ACC112 (cell line): ENCODE measurements at regions not wholly inside any gene's neighbourhood (a gene's known extent, or its start where the extent isn't known, plus 50 kb on each side); places are given as distances from the start of the nearest gene placed in this dataset.
"Not testable (repeated sequence)": the region's sequence is repeated elsewhere in the genome, so short reads cannot be mapped to it uniquely, and the experiment has no call there.

Source experiments
- H2AFZ ChIP-seq: fragments of 200-600 bp; sonication (generic); one replicate; pipeline ENCODE4 v1.6.0; 2017; ENCODE audit warnings: antibody characterized with exemption, low read length; ENCODE audit not compliant: unreplicated experiment
- H3K27ac ChIP-seq: fragments of 200-600 bp; sonication (generic); 2 replicates; pipeline ENCODE4 v1.5.1; 2014; ENCODE audit warnings: low read depth, mild to moderate bottlenecking, antibody characterized with exemption, low read length, moderate library complexity
- H3K27me3 ChIP-seq: fragments of 200-600 bp; sonication (generic); 2 replicates; pipeline ENCODE4 v1.6.1; 2014; ENCODE audit warnings: mild to moderate bottlenecking, antibody characterized with exemption, low read length, moderate library complexity, mixed read lengths; ENCODE audit not compliant: insufficient read depth
- H3K36me3 ChIP-seq: fragments of 200-600 bp; sonication (generic); 2 replicates; pipeline ENCODE4 v1.6.1; 2016; ENCODE audit warnings: mild to moderate bottlenecking, antibody characterized with exemption, low read length, moderate library complexity, mixed read lengths; ENCODE audit not compliant: insufficient read depth
- H3K4me1 ChIP-seq: fragments of 200-600 bp; sonication (generic); one replicate; pipeline ENCODE4 v1.6.1; 2016; ENCODE audit warnings: low read length, mixed read lengths; ENCODE audit not compliant: insufficient read depth, unreplicated experiment, control insufficient read depth
- H3K4me3 ChIP-seq: fragments of 200-600 bp; sonication (generic); 2 replicates; pipeline ENCODE4 v1.5.1; 2014; ENCODE audit warnings: mild to moderate bottlenecking, low read depth, low read length
- H3K79me2 ChIP-seq: fragments of 200-600 bp; sonication (generic); one replicate; pipeline ENCODE4 v1.6.0; 2016; ENCODE audit warnings: low read length; ENCODE audit not compliant: control insufficient read depth, unreplicated experiment, insufficient read depth

DNA sequence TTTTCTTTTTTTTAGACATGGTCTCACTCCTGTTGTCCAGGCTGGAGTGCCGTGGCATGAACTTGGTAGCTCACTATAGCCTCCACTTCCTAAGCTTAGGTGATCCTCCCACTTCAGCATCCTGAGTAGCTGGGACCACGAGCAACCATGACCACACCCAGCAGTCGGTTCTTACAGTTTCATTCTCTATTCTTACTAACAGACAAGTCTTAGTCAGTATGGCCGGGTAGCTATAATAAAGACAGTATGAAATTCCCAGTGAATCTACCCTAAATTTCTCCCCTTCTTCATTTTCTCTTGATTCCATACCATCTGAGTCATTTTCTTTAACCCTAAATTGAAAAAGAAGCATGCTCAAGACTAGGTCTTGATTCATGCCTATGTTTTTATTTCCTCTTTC lies 775.3 kb upstream of the NRXN1 start:
- H3K4me3 ChIP-seq: no peak overlapping the region
- peaks cover 7% of the 10 kb centered on the region for H3K4me1 ChIP-seq
- H2AFZ ChIP-seq: no peak overlapping the region
- no peak overlapping the region for H3K27ac ChIP-seq
- no peaks in the 10 kb centered on the region for H3K27me3 ChIP-seq
- H3K36me3 ChIP-seq: no peaks in the 10 kb centered on the region
- H3K79me2 ChIP-seq: no peaks in the 10 kb centered on the region

DNA sequence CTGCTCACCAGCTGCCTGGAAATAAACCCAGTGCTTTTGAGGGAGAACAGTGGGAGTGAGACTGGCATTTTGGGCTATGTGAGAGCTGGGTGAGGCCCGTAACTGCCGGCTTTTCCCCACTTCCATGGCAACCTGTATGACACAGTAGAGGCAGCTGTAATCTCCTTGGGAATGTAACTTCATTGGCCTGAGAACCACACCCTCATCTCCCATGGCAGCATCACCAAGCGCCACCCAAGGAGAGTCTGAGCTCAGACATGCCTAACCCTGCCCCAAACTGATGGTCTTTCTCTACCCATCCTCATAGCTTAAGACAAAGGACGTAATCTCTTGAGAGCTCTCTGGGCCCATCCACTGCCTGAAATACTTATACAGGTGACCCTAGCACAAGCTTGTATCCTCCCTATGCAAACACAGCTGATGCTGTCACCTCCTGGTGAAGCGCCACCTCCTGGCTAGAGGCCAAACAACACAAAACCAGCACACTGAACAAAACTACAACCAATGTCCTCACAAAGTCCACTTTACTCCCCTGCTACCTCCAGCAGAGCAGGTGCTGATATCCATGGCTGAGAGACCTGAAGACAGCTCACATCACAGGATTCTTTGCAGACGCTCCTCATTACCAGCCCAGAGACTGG lies 763.4 kb upstream of the NRXN1 start:
- Histone ChIP-seq H3K27ac (no peak overlapping the region), H2AFZ (no peak overlapping the region), H3K79me2 (no peaks in the 10 kb centered on the region), H3K4me3 (no peak overlapping the region), H3K4me1 (no peaks in the 10 kb centered on the region), H3K27me3 (no peaks in the 10 kb centered on the region), H3K36me3 (no peaks in the 10 kb centered on the region)

DNA sequence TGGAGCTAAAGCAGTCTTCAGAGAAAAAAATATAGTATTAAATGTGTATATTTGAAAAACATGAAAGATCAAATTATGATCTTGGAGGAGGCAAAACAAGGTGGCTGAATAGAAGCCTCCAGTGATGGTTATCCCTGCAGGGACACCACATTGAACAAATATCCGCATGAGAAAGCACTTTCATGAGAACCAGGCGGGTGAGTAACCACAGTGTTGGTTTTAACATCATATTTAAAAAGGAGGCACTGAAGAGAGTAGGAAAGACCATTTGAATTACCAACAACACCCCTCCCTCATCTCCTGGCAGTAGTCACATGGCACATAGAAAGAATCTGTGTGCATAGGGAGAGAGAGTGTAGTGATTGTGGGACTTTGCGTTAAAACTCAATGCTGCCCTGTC lies 759.6 kb upstream of the NRXN1 start:
- no peaks in the 10 kb centered on the region for H3K36me3 ChIP-seq
- H2AFZ ChIP-seq: no peak overlapping the region
- H3K27me3 ChIP-seq: no peaks in the 10 kb centered on the region
- H3K4me1 ChIP-seq: no peaks in the 10 kb centered on the region
- no peak overlapping the region for H3K27ac ChIP-seq
- H3K4me3 ChIP-seq: no peak overlapping the region
- H3K79me2 ChIP-seq: no peaks in the 10 kb centered on the region

DNA sequence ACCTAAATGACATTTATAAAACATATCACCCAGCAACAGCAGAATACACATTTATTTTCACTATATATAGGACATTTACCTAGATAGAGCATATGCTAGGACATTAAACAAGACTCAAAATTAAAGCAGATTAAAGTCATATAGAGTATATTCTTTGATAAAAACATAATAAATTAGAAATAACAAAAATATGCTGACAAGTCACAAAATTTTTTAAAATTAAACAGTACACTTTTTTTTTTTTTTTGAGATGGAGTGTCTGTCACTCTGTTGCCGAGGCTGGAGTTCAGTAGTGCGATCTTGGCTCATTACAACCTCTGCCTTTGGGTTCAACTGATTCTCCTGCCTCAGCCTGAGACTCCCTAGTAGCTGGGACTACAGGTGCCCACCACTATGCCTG lies 758.9 kb upstream of the NRXN1 start:
- Histone ChIP-seq H3K36me3 (no peaks in the 10 kb centered on the region), H3K4me3 (no peak overlapping the region), H3K27me3 (no peaks in the 10 kb centered on the region), H3K79me2 (no peaks in the 10 kb centered on the region), H3K4me1 (no peaks in the 10 kb centered on the region), H3K27ac (no peak overlapping the region), H2AFZ (no peak overlapping the region)

DNA sequence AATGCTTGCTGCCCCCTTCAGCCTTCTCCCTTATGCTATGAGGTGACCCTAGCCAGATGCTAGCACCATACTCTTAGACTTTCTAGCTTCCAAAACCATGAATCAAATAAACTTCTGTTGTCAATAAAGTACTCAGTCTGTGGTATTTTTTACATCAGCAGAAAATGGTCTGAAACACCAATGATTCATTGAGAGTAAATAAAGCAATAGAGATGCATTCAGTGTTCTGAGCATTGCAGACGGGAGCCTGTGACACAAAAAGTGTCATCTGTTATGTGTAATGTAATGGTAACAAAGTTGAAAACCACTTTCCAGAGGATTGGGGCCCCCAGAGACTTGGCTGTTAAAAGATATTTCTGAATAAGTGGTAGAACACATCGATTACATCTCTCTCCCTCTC lies 758.0 kb upstream of the NRXN1 start:
- H3K4me3 ChIP-seq: no peak overlapping the region
- no peaks in the 10 kb centered on the region for H3K36me3 ChIP-seq
- H3K4me1 ChIP-seq: no peaks in the 10 kb centered on the region
- H2AFZ ChIP-seq: peak overlapping the region; percentile 56
- H3K27ac ChIP-seq: no peak overlapping the region
- no peaks in the 10 kb centered on the region for H3K79me2 ChIP-seq
- H3K27me3 ChIP-seq: no peaks in the 10 kb centered on the region

DNA sequence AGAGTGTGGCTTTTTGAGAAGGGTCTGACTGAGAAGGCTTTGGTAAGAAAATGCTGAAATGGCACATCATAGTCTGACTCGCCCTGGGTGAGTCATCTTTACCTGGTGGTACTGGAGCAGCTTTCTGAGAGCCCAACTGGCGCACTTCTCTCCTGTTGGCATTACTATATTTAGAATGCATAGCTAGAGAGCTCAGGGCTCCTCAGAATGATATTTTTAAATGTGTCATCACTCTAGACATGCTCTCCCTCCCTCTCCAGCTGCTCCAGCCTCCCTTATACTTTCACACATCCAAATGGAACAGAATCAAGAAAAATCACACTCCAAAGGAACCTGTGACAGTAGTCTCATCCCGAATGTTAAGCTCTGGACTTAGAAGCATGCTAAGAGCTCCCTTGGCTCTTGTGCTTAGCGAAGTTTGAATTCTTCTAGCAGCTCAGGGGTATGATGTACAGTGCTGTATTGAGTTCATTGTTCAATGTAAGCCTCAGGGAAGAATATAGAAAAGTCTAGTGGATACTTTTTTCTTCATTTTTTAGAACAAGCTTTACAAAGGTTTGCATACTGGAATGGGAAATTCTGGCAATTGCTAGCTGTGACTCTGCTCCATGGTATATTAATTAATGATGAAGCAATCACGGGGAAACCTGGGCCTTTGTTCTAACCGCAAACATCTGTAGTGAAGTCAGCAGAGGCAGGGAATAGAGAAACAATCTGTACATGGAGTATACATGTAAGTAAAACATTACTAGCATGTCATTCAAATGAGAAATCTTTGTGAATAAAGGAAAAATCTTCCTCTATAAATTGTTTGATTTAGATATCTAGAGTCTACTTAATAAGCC lies 751.2 kb upstream of the NRXN1 start:
- Histone ChIP-seq H3K79me2 (no peaks in the 10 kb centered on the region), H3K4me1 (peaks cover 4% of the 10 kb centered on the region), H3K27me3 (no peaks in the 10 kb centered on the region), H3K36me3 (no peaks in the 10 kb centered on the region), H3K27ac (no peak overlapping the region), H3K4me3 (no peak overlapping the region), H2AFZ (no peak overlapping the region)

DNA sequence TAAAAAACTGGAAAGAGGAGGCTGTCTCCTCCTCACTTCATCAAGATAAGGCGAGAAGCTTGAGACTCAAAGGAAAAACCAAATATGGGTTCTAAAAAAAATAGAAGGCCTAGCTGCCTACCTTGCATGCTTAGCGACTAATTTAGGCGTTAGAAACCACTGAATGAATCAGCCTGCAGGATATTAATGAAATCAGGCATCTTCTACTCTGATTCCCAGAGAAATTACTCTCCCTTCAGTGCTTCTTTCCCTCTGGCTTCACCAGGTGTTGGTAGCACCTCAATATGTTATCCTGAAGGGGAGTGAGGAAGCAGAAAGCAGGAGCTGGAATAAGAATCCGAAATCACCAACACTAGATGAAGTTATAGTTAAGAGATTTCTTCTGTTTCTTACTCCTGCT lies 749.8 kb upstream of the NRXN1 start:
- no peaks in the 10 kb centered on the region for H3K79me2 ChIP-seq
- H3K27ac ChIP-seq: no peak overlapping the region
- H3K4me1 ChIP-seq: peaks cover 4% of the 10 kb centered on the region
- H3K4me3 ChIP-seq: no peak overlapping the region
- H3K27me3 ChIP-seq: no peaks in the 10 kb centered on the region
- no peaks in the 10 kb centered on the region for H3K36me3 ChIP-seq
- no peak overlapping the region for H2AFZ ChIP-seq

DNA sequence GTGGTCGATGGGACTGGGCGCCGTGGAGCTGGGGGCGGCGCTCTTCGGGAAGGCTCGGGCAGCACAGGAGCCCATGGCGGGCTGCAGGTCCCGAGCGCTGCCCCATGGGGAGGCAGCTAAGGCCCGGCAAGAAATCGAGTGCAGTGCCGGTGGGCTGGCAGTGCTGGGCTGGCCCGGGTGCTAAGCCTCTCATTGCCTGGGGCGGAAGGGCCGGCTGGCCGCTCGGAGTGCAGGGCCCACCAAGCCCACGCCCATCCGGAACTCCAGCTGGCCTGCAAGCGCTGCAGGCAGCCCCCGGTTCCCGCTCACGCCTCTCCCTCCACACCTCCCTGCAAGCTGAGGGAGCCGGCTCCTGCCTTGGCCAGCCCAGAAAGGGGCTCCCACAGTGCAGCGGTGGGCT lies 748.4 kb upstream of the NRXN1 start:
- Histone ChIP-seq H3K27me3 (no peaks in the 10 kb centered on the region), H3K36me3 (no peaks in the 10 kb centered on the region), H3K79me2 (no peaks in the 10 kb centered on the region), H2AFZ (no peak overlapping the region), H3K27ac (no peak overlapping the region), H3K4me3 (no peak overlapping the region), H3K4me1 (peaks cover 4% of the 10 kb centered on the region)

DNA sequence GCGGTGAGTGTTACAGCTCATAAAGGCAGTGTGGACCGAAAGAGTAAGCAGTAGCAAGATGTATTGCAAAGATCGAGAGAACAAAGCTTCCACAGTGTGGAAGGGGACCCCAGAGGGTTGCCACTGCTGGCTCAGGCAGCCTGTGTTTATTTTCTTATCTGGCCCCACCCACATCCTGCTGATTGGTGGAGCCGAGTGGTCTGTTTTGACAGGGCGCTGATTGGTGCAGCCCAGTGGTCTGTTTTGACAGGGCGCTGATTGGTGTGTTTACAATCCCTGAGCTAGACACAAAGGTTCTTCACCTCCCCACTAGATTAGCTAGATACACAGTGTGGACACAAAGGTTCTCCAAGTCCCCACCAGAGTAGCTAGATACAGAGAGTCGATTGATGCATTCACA lies 747.8 kb upstream of the NRXN1 start:
- H3K27ac ChIP-seq, H3K4me3 ChIP-seq, H3K36me3 ChIP-seq, H2AFZ ChIP-seq, H3K79me2 ChIP-seq, H3K4me1 ChIP-seq, H3K27me3 ChIP-seq: not testable (repeated sequence)

DNA sequence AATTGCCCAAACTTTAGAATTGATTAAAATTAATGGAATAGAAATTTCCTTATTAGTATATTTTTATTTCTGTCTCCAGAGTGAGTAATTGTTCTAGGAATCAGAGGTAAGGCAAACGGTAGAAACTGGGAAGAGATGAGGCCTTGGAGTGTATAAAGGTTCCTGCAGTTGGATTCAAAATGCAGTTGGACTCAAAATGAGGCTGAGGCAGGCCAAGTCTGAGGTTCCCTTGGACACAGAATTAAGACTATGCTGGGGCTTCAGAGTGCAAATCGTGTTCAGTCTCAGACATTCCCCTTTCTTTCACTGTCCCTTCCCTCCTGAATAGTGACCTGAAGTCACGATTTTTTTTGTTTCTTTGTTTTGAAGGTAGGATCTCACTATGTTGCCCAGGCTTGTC lies 746.9 kb upstream of the NRXN1 start:
- no peak overlapping the region for H3K4me3 ChIP-seq
- no peaks in the 10 kb centered on the region for H3K27me3 ChIP-seq
- H3K27ac ChIP-seq: no peak overlapping the region
- H3K36me3 ChIP-seq: no peaks in the 10 kb centered on the region
- H2AFZ ChIP-seq: no peak overlapping the region
- H3K79me2 ChIP-seq: no peaks in the 10 kb centered on the region
- H3K4me1 ChIP-seq: peaks cover 4% of the 10 kb centered on the region

DNA sequence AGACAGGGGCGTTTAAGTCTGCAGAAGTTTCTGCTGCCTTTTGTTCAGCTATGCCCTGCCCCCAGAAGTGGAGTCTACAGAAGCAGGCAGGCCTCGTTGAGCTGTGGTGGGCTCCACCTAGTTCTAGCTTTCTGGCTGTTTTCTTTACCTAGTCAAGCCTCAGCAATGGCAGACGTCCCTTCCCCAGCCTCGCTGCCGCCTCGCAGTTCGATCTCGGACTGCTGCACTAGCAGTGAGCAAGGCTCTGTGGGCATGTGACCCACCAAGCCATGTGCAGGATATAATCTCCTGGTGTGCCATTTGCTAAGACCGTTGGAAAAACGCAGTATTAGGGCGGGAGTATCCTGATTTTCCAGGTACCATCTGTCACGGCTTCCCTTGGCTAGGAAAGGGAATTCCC lies 742.7 kb upstream of the NRXN1 start:
- H3K4me3 ChIP-seq, H3K79me2 ChIP-seq, H3K36me3 ChIP-seq, H3K27me3 ChIP-seq, H2AFZ ChIP-seq, H3K27ac ChIP-seq, H3K4me1 ChIP-seq: not testable (repeated sequence)
